ENCODE measurements at regions not wholly inside any gene's neighbourhood (a gene's known extent, or its start where the extent isn't known, plus 50 kb on each side); places are given as distances from the start of the nearest gene placed in this dataset.

DNA sequence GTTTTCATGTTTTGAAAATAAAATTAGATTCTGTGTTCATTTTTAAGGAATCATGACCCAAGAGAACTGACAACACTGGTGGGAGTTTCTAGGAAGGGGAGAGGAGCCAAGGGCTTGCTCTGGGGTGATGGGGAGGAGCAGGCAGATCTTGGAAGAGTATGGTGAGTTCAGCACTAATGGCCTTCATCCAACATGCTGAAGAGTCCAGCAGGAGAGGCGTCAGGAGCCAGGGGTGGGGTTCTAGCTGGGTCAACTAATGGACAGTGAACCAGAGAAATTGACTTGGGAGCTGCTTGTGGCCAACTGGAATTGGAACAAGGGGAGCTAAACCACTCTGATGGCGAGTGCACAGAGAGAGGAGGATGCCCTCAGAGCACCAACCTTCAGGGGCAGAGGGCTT, 107.1 kb downstream of the MRPL14 start:
- TF ChIP-seq ATF7 (IDR thresholded peaks at IDR 0.05): no peak
- TF ChIP-seq POLR2A (conservative IDR thresholded peaks at IDR 0.05): no peak
- no peak for TF ChIP-seq RFX5 (IDR thresholded peaks at IDR 0.05; ENCODE audit: low read depth, low read length)
- no peak for TF ChIP-seq YY1 (IDR thresholded peaks at IDR 0.05; ENCODE audit: borderline replicate concordance in 1 of 3, control insufficient read depth in 1 of 3, extremely low read depth in 1 of 3, insufficient read depth in 3 of 3, insufficient read length in 1 of 3, insufficient replicate concordance in 2 of 3, low read depth in 1 of 3, low read length in 2 of 3)
- TF ChIP-seq ZNF609 (CRISPR knock-in tag; IDR thresholded peaks at IDR 0.05; ENCODE audit: borderline replicate concordance): no peak
- TF ChIP-seq MLX (CRISPR knock-in tag; conservative IDR thresholded peaks at IDR 0.05): no peak
- no peak for TF ChIP-seq MAZ (CRISPR knock-in tag; conservative IDR thresholded peaks at IDR 0.05 in 1 of 2, IDR thresholded peaks at IDR 0.05 in 1 of 2)
- TF ChIP-seq, protein P1, sequence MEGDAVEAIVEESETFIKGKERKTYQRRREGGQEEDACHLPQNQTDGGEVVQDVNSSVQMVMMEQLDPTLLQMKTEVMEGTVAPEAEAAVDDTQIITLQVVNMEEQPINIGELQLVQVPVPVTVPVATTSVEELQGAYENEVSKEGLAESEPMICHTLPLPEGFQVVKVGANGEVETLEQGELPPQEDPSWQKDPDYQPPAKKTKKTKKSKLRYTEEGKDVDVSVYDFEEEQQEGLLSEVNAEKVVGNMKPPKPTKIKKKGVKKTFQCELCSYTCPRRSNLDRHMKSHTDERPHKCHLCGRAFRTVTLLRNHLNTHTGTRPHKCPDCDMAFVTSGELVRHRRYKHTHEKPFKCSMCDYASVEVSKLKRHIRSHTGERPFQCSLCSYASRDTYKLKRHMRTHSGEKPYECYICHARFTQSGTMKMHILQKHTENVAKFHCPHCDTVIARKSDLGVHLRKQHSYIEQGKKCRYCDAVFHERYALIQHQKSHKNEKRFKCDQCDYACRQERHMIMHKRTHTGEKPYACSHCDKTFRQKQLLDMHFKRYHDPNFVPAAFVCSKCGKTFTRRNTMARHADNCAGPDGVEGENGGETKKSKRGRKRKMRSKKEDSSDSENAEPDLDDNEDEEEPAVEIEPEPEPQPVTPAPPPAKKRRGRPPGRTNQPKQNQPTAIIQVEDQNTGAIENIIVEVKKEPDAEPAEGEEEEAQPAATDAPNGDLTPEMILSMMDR (IDR thresholded peaks at IDR 0.05 in 2 of 3, conservative IDR thresholded peaks at IDR 0.05 in 1 of 3; ENCODE audit: insufficient read depth in 2 of 3, low read depth in 1 of 3, low read length in 3 of 3): no peak

All from K562 (cell line).